ENCODE measurements at regions not wholly inside any gene's neighbourhood (a gene's known extent, or its start where the extent isn't known, plus 50 kb on each side); places are given as distances from the start of the nearest gene placed in this dataset.

- TF ChIP-seq POLR2A (IDR thresholded peaks at IDR 0.05) (no peak), POLR2AphosphoS5 (IDR thresholded peaks at IDR 0.05; ENCODE audit: insufficient read depth in 1 of 2, low read depth in 1 of 2) (no peak)
- TF ChIP-seq, protein P1, sequence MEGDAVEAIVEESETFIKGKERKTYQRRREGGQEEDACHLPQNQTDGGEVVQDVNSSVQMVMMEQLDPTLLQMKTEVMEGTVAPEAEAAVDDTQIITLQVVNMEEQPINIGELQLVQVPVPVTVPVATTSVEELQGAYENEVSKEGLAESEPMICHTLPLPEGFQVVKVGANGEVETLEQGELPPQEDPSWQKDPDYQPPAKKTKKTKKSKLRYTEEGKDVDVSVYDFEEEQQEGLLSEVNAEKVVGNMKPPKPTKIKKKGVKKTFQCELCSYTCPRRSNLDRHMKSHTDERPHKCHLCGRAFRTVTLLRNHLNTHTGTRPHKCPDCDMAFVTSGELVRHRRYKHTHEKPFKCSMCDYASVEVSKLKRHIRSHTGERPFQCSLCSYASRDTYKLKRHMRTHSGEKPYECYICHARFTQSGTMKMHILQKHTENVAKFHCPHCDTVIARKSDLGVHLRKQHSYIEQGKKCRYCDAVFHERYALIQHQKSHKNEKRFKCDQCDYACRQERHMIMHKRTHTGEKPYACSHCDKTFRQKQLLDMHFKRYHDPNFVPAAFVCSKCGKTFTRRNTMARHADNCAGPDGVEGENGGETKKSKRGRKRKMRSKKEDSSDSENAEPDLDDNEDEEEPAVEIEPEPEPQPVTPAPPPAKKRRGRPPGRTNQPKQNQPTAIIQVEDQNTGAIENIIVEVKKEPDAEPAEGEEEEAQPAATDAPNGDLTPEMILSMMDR (IDR thresholded peaks at IDR 0.05): no peak
Observed at GRCh38 chr2:186099826-186100225, 361.2 kb downstream of the FSIP2 start.

Data from vagina (tissue), 2 donors.